PC-3 (cell line): ENCODE measurements at regions not wholly inside any gene's neighbourhood (a gene's known extent, or its start where the extent isn't known, plus 50 kb on each side); places are given as distances from the start of the nearest gene placed in this dataset.

ENCODE experiments used
- CTCF ChIP-seq: fragments of 300-600 bp; sonication (generic); conservative IDR thresholded peaks from 2 replicates; pipeline ENCODE4 v1.5.1; 2017; ENCODE audit warnings: antibody characterized with exemption, low read depth, mild to moderate bottlenecking, low read length
- EZH2 ChIP-seq: fragments of 300-600 bp; sonication (generic); IDR thresholded peaks from one replicate; pipeline ENCODE4 v1.6.1; 2017; ENCODE audit warnings: antibody characterized with exemption, mild to moderate bottlenecking, low read length; ENCODE audit not compliant: unreplicated experiment

DNA sequence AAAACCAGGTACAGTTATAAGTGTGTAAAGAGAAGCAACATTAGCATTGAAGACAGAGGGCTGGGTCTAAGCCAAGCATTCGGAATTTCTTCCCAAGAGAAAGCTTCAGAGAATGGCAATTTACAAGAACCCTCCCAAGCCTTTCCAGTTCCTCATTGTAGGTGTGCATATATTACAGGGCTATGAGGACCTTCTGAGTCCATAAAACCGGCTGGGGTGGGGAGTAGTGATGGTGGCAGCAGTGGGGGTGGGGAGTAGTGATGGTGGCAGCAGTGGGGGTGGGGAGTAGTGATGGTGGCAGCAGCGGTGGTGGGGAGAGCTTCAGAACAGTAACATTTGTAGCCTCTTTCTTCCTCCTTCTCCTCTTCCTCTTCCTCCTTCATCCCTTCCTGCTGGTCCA is 368.7 kb upstream of the UMPS start:
- TF ChIP-seq CTCF, result no peak
- TF ChIP-seq EZH2, result no peak
